Pons (tissue), 1 donor: ENCODE measurements at regions not wholly inside any gene's neighbourhood (a gene's known extent, or its start where the extent isn't known, plus 50 kb on each side); places are given as distances from the start of the nearest gene placed in this dataset.

ENCODE experiments used
- DNase-seq: peaks from one replicate; pipeline ENCODE4 v3.0.0-alpha.2; 2016; ENCODE audit warnings: low spot score

- no peak for DNase-seq
Observed at GRCh38 chr6:168883410-168884049, 370.1 kb downstream of the THBS2 start.

- DNase-seq, result no peak
Observed at GRCh38 chr6:168880271-168880670, 373.4 kb downstream of the THBS2 start.

- DNase-seq, result peak; percentile 43
Observed at GRCh38 chr6:168877821-168878282, 375.8 kb downstream of the THBS2 start.

GRCh38 chr6:168876956-168877355, 376.7 kb downstream of the THBS2 start:
- no peak for DNase-seq

- DNase-seq, result no peak
Observed at GRCh38 chr6:168875811-168876576, 377.7 kb downstream of the THBS2 start.

GRCh38 chr6:168874637-168875036, 379.0 kb downstream of the THBS2 start:
- no peak for DNase-seq

GRCh38 chr6:168873278-168874190, 380.1 kb downstream of the THBS2 start:
- no peak for DNase-seq

- no peak for DNase-seq
Observed at GRCh38 chr6:168871642-168872315, 381.9 kb downstream of the THBS2 start.

GRCh38 chr6:168870982-168871381, 382.7 kb downstream of the THBS2 start:
- no peak for DNase-seq

GRCh38 chr6:168867247-168868102, 386.2 kb downstream of the THBS2 start:
- no peak for DNase-seq

GRCh38 chr6:168866534-168866933, 387.1 kb downstream of the THBS2 start:
- no peak for DNase-seq

GRCh38 chr6:168865522-168865921, 388.1 kb downstream of the THBS2 start:
- DNase-seq, result peak; percentile 34

- peak; percentile 96 for DNase-seq
Observed at GRCh38 chr6:168864541-168865460, 388.8 kb downstream of the THBS2 start.

GRCh38 chr6:168863467-168863866, 390.2 kb downstream of the THBS2 start:
- peak; percentile 19 for DNase-seq

GRCh38 chr6:168862346-168862980, 391.2 kb downstream of the THBS2 start:
- peak; percentile 64 for DNase-seq

- no peak for DNase-seq
Observed at GRCh38 chr6:168860987-168861386, 392.7 kb downstream of the THBS2 start.

GRCh38 chr6:168860341-168860740, 393.3 kb downstream of the THBS2 start:
- DNase-seq, result no peak

- peak; percentile 38 for DNase-seq
Observed at GRCh38 chr6:168858926-168859325, 394.7 kb downstream of the THBS2 start.

- no peak for DNase-seq
Observed at GRCh38 chr6:168856914-168857313, 396.7 kb downstream of the THBS2 start.
